ENCODE measurements at regions not wholly inside any gene's neighbourhood (a gene's known extent, or its start where the extent isn't known, plus 50 kb on each side); places are given as distances from the start of the nearest gene placed in this dataset.

DNA sequence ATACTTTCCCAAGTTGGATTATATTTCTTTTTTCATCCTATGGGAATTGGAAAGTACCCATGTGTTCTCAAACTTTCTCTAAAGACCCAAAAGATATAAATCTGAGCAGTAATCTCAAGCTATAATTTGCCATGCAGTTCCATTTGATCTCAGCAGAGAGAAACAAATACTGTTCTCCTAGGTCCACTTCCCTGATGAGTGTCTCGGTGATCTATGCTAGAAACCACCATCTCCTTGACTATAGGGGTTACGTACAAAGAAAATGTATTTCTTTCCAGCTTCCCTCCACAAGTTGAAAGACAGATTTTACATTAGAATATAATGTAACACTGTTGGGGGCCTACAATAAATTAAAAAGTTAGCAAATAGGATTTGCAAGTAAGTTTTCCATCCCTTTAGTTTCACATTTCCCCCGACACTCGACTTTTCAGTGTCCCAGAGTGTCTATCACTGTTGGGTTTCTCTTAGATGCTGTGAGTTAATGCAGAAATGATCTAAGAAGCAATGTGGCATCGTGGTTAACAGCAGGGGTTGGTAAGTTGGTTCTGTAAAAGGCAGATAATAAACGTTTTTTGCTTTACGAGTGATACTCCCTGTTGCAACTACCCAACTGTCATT, 465.1 kb upstream of the CFAP20DC start:
- Histone ChIP-seq H2AFZ (ENCODE audit: control insufficient read depth, low read depth, low read length) (no peak overlapping the region), H3K36me3 (ENCODE audit: control insufficient read depth in 2 of 2, insufficient read depth in 2 of 2, low read length in 1 of 2) (no peaks in the 10 kb centered on the region), H3K79me2 (ENCODE audit: control insufficient read depth, insufficient read depth, low read length) (no peaks in the 10 kb centered on the region), H3K4me2 (ENCODE audit: control insufficient read depth, insufficient read depth) (no peak overlapping the region), H3K9me3 (replicated peaks; ENCODE audit: control insufficient read depth, insufficient read depth, low read length) (no peaks in the 10 kb centered on the region; the same call in 2 of the 3 replicates), H3K27me3 (replicated peaks in 1 of 2; ENCODE audit: control insufficient read depth in 2 of 2, insufficient read depth in 2 of 2, low read length in 1 of 2) (no peaks in the 10 kb centered on the region), H3K27ac (ENCODE audit: control insufficient read depth, insufficient read depth) (no peak overlapping the region), H3K4me3 (no peak overlapping the region), H3K4me1 (ENCODE audit: control insufficient read depth, insufficient read depth, low read length) (no peaks in the 10 kb centered on the region), H4K20me1 (ENCODE audit: control insufficient read depth, insufficient read depth) (no peaks in the 10 kb centered on the region), H3K9ac (ENCODE audit: control insufficient read depth, insufficient read depth, low read length) (no peak overlapping the region)
- DNase-seq (ENCODE audit: low read depth, low spot score) (no peak), ATAC-seq (no peak), FAIRE-seq (no peak)
- ChIA-PET SMC1A (ENCODE audit: uncharacterized antibody, unreplicated experiment) (interaction anchor here (0.7 to 3.7 kb wide), 4 partner anchors 9 to 13 kb away, joined by 3 to 21 read pairs (median 4); no protein-coding TSS in a partner anchor), RAD21 (ENCODE audit: unreplicated experiment) (no interaction called here), POLR2A (no interaction called here), CTCF (no interaction called here)
- intact Hi-C loops (cut with micrococcal nuclease; ENCODE audit: unreplicated experiment) (no loop called here), in situ Hi-C loops (cut with MboI) (no loop called here)
- TF ChIP-seq SUZ12 (IDR thresholded peaks at IDR 0.05; ENCODE audit: unreplicated experiment) (no peak), POLR2AphosphoS2 (IDR thresholded peaks at IDR 0.05; ENCODE audit: low read depth, low read length) (no peak), ZNF622 (IDR thresholded peaks at IDR 0.05) (no peak), STAT1 (conservative IDR thresholded peaks at IDR 0.05) (no peak), EZH2 (IDR thresholded peaks at IDR 0.05; ENCODE audit: borderline replicate concordance, control insufficient read depth, low read depth, low read length) (no peak), SP1 (IDR thresholded peaks at IDR 0.05; ENCODE audit: low read depth, low read length) (no peak), POLR2AphosphoS5 (IDR thresholded peaks at IDR 0.05; ENCODE audit: low read length) (no peak), NR2C1 (IDR thresholded peaks at IDR 0.05) (no peak), CREM (IDR thresholded peaks at IDR 0.05; ENCODE audit: low read depth) (no peak), NR2C2 (IDR thresholded peaks at IDR 0.05; ENCODE audit: borderline replicate concordance, control insufficient read depth, insufficient read length, low read depth) (no peak), PBX3 (IDR thresholded peaks at IDR 0.05; ENCODE audit: insufficient replicate concordance, low read depth, low read length) (no peak), CREB1 (IDR thresholded peaks at IDR 0.05; ENCODE audit: low read depth) (no peak), LARP7 (IDR thresholded peaks at IDR 0.05) (no peak), STAT3 (IDR thresholded peaks at IDR 0.05; ENCODE audit: low read depth, low read length) (no peak), WRNIP1 (IDR thresholded peaks at IDR 0.05; ENCODE audit: borderline replicate concordance, low read depth, low read length) (no peak)
- TF ChIP-seq, protein P1, sequence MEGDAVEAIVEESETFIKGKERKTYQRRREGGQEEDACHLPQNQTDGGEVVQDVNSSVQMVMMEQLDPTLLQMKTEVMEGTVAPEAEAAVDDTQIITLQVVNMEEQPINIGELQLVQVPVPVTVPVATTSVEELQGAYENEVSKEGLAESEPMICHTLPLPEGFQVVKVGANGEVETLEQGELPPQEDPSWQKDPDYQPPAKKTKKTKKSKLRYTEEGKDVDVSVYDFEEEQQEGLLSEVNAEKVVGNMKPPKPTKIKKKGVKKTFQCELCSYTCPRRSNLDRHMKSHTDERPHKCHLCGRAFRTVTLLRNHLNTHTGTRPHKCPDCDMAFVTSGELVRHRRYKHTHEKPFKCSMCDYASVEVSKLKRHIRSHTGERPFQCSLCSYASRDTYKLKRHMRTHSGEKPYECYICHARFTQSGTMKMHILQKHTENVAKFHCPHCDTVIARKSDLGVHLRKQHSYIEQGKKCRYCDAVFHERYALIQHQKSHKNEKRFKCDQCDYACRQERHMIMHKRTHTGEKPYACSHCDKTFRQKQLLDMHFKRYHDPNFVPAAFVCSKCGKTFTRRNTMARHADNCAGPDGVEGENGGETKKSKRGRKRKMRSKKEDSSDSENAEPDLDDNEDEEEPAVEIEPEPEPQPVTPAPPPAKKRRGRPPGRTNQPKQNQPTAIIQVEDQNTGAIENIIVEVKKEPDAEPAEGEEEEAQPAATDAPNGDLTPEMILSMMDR (IDR thresholded peaks at IDR 0.05 in 2 of 3, conservative IDR thresholded peaks at IDR 0.05 in 1 of 3; ENCODE audit: control insufficient read depth in 2 of 3, extremely low read depth in 1 of 3, insufficient read depth in 1 of 3, low read depth in 3 of 3, low read length in 3 of 3) = no peak
- TF ChIP-seq, protein P2, sequence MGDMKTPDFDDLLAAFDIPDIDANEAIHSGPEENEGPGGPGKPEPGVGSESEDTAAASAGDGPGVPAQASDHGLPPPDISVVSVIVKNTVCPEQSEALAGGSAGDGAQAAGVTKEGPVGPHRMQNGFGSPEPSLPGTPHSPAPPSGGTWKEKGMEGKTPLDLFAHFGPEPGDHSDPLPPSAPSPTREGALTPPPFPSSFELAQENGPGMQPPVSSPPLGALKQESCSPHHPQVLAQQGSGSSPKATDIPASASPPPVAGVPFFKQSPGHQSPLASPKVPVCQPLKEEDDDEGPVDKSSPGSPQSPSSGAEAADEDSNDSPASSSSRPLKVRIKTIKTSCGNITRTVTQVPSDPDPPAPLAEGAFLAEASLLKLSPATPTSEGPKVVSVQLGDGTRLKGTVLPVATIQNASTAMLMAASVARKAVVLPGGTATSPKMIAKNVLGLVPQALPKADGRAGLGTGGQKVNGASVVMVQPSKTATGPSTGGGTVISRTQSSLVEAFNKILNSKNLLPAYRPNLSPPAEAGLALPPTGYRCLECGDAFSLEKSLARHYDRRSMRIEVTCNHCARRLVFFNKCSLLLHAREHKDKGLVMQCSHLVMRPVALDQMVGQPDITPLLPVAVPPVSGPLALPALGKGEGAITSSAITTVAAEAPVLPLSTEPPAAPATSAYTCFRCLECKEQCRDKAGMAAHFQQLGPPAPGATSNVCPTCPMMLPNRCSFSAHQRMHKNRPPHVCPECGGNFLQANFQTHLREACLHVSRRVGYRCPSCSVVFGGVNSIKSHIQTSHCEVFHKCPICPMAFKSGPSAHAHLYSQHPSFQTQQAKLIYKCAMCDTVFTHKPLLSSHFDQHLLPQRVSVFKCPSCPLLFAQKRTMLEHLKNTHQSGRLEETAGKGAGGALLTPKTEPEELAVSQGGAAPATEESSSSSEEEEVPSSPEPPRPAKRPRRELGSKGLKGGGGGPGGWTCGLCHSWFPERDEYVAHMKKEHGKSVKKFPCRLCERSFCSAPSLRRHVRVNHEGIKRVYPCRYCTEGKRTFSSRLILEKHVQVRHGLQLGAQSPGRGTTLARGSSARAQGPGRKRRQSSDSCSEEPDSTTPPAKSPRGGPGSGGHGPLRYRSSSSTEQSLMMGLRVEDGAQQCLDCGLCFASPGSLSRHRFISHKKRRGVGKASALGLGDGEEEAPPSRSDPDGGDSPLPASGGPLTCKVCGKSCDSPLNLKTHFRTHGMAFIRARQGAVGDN (IDR thresholded peaks at IDR 0.05) = no peak
- WGBS (ENCODE audit: insufficient coverage, insufficient replicate concordance, low lambda C conversion rate, missing lambda C conversion rate) = 46% methylated on average over 7 of the region's 7 CpGs
- no TSS peak for BruUV-seq (replicated peaks)
